Chondrocyte (in vitro differentiated cells): ENCODE measurements at regions not wholly inside any gene's neighbourhood (a gene's known extent, or its start where the extent isn't known, plus 50 kb on each side); places are given as distances from the start of the nearest gene placed in this dataset.

Experiments
- DNase-seq: peaks from one replicate; pipeline ENCODE4 v3.0.0; 2021; ENCODE audit warnings: mixed read lengths, low spot score
- H3K27ac Mint-ChIP-seq: one replicate; pipeline ENCODE4 v1.8.0; 2021; ENCODE audit warnings: mild to moderate bottlenecking, moderate library complexity, mixed read lengths; ENCODE audit not compliant: unreplicated experiment
- H3K27me3 Mint-ChIP-seq: 2 replicates; pipeline ENCODE4 v1.8.0; 2021; ENCODE audit warnings: low read depth, mixed read lengths
- H3K36me3 Mint-ChIP-seq: 2 replicates; pipeline ENCODE4 v1.8.0; 2021; ENCODE audit warnings: low read depth, mixed read lengths
- H3K4me1 Mint-ChIP-seq: 2 replicates; pipeline ENCODE4 v1.8.0; 2021; ENCODE audit warnings: low read depth, mild to moderate bottlenecking, mixed read lengths
- H3K4me3 Mint-ChIP-seq: one replicate; pipeline ENCODE4 v1.8.0; 2021; ENCODE audit warnings: mild to moderate bottlenecking, moderate library complexity, mixed read lengths; ENCODE audit not compliant: unreplicated experiment
- H3K9me3 Mint-ChIP-seq: 2 replicates; pipeline ENCODE4 v1.8.0; 2021; ENCODE audit warnings: low read depth, mixed read lengths
- CTCF ChIP-seq: fragments of 200-600 bp; sonication (generic); IDR thresholded peaks from 2 replicates; pipeline ENCODE4 v1.5.0; 2021; ENCODE audit warnings: antibody characterized with exemption, mild to moderate bottlenecking, moderate library complexity

GRCh38 chr20:19121916-19122315, 90.5 kb upstream of the SLC24A3 start:
- DNase-seq, result no peak
- H3K4me1 Mint-ChIP-seq, result no peaks in the 10 kb centered on the region
- no peaks in the 10 kb centered on the region for H3K27me3 Mint-ChIP-seq
- H3K4me3 Mint-ChIP-seq, result no peak overlapping the region
- no peaks in the 10 kb centered on the region for H3K36me3 Mint-ChIP-seq
- no peak overlapping the region for H3K27ac Mint-ChIP-seq
- H3K9me3 Mint-ChIP-seq, result peaks cover 4% of the 10 kb centered on the region
- TF ChIP-seq CTCF, result no peak

- no peak for TF ChIP-seq CTCF
- Mint-ChIP-seq H3K27ac (no peak overlapping the region), H3K4me3 (no peak overlapping the region), H3K4me1 (no peaks in the 10 kb centered on the region), H3K9me3 (peaks cover 4% of the 10 kb centered on the region), H3K27me3 (no peaks in the 10 kb centered on the region), H3K36me3 (no peaks in the 10 kb centered on the region)
- DNase-seq, result no peak
Observed at GRCh38 chr20:19122395-19122794, 90.0 kb upstream of the SLC24A3 start.

- no peak for TF ChIP-seq CTCF
- H3K4me1 Mint-ChIP-seq, result no peaks in the 10 kb centered on the region
- no peak for DNase-seq
- no peak overlapping the region for H3K27ac Mint-ChIP-seq
- H3K4me3 Mint-ChIP-seq, result no peak overlapping the region
- no peaks in the 10 kb centered on the region for H3K36me3 Mint-ChIP-seq
- no peaks in the 10 kb centered on the region for H3K9me3 Mint-ChIP-seq
- H3K27me3 Mint-ChIP-seq, result no peaks in the 10 kb centered on the region
Observed at GRCh38 chr20:19125508-19125907, 86.9 kb upstream of the SLC24A3 start.

- no peaks in the 10 kb centered on the region for H3K4me1 Mint-ChIP-seq
- no peak for DNase-seq
- H3K36me3 Mint-ChIP-seq, result no peaks in the 10 kb centered on the region
- H3K9me3 Mint-ChIP-seq, result peaks cover 2% of the 10 kb centered on the region
- no peak for TF ChIP-seq CTCF
- H3K27ac Mint-ChIP-seq, result no peak overlapping the region
- no peaks in the 10 kb centered on the region for H3K27me3 Mint-ChIP-seq
- H3K4me3 Mint-ChIP-seq, result no peak overlapping the region
Observed at GRCh38 chr20:19129306-19129705, 83.1 kb upstream of the SLC24A3 start.

- H3K27me3 Mint-ChIP-seq, result no peaks in the 10 kb centered on the region
- H3K4me3 Mint-ChIP-seq, result no peak overlapping the region
- no peaks in the 10 kb centered on the region for H3K4me1 Mint-ChIP-seq
Observed at GRCh38 chr20:19129976-19130612, 82.3 kb upstream of the SLC24A3 start.

More at GRCh38 chr20:19129976-19130612, 82.3 kb upstream of the SLC24A3 start:
- no peak for DNase-seq
- Mint-ChIP-seq H3K27ac (no peak overlapping the region), H3K36me3 (no peaks in the 10 kb centered on the region), H3K9me3 (peaks cover 9% of the 10 kb centered on the region)
- TF ChIP-seq CTCF, result no peak
